ENCODE measurements at regions not wholly inside any gene's neighbourhood (a gene's known extent, or its start where the extent isn't known, plus 50 kb on each side); places are given as distances from the start of the nearest gene placed in this dataset.

- TF ChIP-seq, protein P1, sequence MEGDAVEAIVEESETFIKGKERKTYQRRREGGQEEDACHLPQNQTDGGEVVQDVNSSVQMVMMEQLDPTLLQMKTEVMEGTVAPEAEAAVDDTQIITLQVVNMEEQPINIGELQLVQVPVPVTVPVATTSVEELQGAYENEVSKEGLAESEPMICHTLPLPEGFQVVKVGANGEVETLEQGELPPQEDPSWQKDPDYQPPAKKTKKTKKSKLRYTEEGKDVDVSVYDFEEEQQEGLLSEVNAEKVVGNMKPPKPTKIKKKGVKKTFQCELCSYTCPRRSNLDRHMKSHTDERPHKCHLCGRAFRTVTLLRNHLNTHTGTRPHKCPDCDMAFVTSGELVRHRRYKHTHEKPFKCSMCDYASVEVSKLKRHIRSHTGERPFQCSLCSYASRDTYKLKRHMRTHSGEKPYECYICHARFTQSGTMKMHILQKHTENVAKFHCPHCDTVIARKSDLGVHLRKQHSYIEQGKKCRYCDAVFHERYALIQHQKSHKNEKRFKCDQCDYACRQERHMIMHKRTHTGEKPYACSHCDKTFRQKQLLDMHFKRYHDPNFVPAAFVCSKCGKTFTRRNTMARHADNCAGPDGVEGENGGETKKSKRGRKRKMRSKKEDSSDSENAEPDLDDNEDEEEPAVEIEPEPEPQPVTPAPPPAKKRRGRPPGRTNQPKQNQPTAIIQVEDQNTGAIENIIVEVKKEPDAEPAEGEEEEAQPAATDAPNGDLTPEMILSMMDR (conservative IDR thresholded peaks at IDR 0.05 in 1 of 2, IDR thresholded peaks at IDR 0.05 in 1 of 2; ENCODE audit: low read depth in 1 of 2, low read length in 2 of 2): no peak
- no peak for TF ChIP-seq EZH2 (IDR thresholded peaks at IDR 0.05; ENCODE audit: low read length, missing control alignments)
Observed at GRCh38 chr12:59414051-59414450, 181.8 kb upstream of the SLC16A7 start.
